NOMO-1 (cell line): ENCODE measurements at regions not wholly inside any gene's neighbourhood (a gene's known extent, or its start where the extent isn't known, plus 50 kb on each side); places are given as distances from the start of the nearest gene placed in this dataset.
"Not testable (repeated sequence)": the region's sequence is repeated elsewhere in the genome, so short reads cannot be mapped to it uniquely, and the experiment has no call there.

Experiments
- DNase-seq, 2 experiments: peaks; one replicate each; lab custom pipeline; 2025; ENCODE audit not compliant: unreplicated experiment in 2 of 2; lab: John Stamatoyannopoulos, UW

- no peak for DNase-seq
Observed at GRCh38 chr5:77910602-77911188, 134.6 kb upstream of the TBCA start.

- DNase-seq = no peak
Observed at GRCh38 chr5:77909237-77909636, 133.1 kb upstream of the TBCA start.

GRCh38 chr5:77908787-77909186 is 132.6 kb upstream of the TBCA start:
- DNase-seq = no peak

GRCh38 chr5:77907786-77908185 is 131.6 kb upstream of the TBCA start:
- no peak for DNase-seq

GRCh38 chr5:77906806-77907205 is 130.7 kb upstream of the TBCA start:
- peak; percentile 8 to 21 for DNase-seq

GRCh38 chr5:77904362-77904761 is 128.2 kb upstream of the TBCA start:
- no peak for DNase-seq

GRCh38 chr5:77900691-77901090 is 124.6 kb upstream of the TBCA start:
- DNase-seq = no peak

- DNase-seq = no peak
Observed at GRCh38 chr5:77898385-77898784, 122.2 kb upstream of the TBCA start.

GRCh38 chr5:77896338-77896737 is 120.2 kb upstream of the TBCA start:
- DNase-seq = no peak

- DNase-seq = not testable (repeated sequence)
Observed at GRCh38 chr5:77894103-77894502, 118.0 kb upstream of the TBCA start.

- peak; percentile 25 to 57 for DNase-seq
Observed at GRCh38 chr5:77893225-77893860, 117.2 kb upstream of the TBCA start.

- DNase-seq = no peak
Observed at GRCh38 chr5:77892061-77893010, 116.2 kb upstream of the TBCA start.

- DNase-seq = no peak
Observed at GRCh38 chr5:77885519-77885918, 109.4 kb upstream of the TBCA start.

GRCh38 chr5:77882670-77883257 is 106.6 kb upstream of the TBCA start:
- peak; percentile 82 to 84 for DNase-seq

GRCh38 chr5:77881528-77881927 is 105.4 kb upstream of the TBCA start:
- no peak for DNase-seq

GRCh38 chr5:77877516-77878355 is 101.6 kb upstream of the TBCA start:
- peak; percentile 81 to 90 for DNase-seq

- DNase-seq = no peak
Observed at GRCh38 chr5:77876862-77877502, 100.8 kb upstream of the TBCA start.

- peak; percentile 48 to 69 for DNase-seq
Observed at GRCh38 chr5:77876316-77876715, 100.2 kb upstream of the TBCA start.

- no peak for DNase-seq
Observed at GRCh38 chr5:77874691-77875090, 98.6 kb upstream of the TBCA start.

- DNase-seq = no peak
Observed at GRCh38 chr5:77873239-77873638, 97.1 kb upstream of the TBCA start.
